ENCODE measurements at regions not wholly inside any gene's neighbourhood (a gene's known extent, or its start where the extent isn't known, plus 50 kb on each side); places are given as distances from the start of the nearest gene placed in this dataset.

DNA sequence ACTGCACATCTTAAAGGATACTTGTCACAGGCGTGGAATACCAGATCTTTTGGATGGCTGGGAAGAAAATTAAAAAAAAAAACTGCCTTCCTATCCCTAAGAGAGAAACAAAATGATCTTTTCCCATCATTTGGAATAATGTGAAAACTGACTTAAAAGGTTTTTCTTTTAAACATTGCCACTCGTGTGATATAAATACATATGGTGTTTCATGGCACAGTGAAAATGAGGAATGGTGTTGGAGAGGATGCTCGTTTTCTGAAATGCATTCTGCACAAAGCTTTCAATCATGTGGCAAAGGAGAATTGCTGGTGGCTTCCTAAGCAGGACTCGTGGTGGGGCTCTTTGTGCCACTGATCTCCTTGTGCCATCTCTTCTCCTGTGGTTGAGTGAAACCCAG is 74.9 kb upstream of the LRRC4C start:
- TF ChIP-seq POLR2A (IDR thresholded peaks at IDR 0.05), result no peak
- TF ChIP-seq, protein P1, sequence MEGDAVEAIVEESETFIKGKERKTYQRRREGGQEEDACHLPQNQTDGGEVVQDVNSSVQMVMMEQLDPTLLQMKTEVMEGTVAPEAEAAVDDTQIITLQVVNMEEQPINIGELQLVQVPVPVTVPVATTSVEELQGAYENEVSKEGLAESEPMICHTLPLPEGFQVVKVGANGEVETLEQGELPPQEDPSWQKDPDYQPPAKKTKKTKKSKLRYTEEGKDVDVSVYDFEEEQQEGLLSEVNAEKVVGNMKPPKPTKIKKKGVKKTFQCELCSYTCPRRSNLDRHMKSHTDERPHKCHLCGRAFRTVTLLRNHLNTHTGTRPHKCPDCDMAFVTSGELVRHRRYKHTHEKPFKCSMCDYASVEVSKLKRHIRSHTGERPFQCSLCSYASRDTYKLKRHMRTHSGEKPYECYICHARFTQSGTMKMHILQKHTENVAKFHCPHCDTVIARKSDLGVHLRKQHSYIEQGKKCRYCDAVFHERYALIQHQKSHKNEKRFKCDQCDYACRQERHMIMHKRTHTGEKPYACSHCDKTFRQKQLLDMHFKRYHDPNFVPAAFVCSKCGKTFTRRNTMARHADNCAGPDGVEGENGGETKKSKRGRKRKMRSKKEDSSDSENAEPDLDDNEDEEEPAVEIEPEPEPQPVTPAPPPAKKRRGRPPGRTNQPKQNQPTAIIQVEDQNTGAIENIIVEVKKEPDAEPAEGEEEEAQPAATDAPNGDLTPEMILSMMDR (IDR thresholded peaks at IDR 0.05), result no peak

All from stomach (tissue), 4 donors.